PC-9 (cell line): ENCODE measurements at regions not wholly inside any gene's neighbourhood (a gene's known extent, or its start where the extent isn't known, plus 50 kb on each side); places are given as distances from the start of the nearest gene placed in this dataset.
A peak's percentile ranks its signal among the peaks of the same experiment; 100 is the strongest.

Source experiments
- BruUV-seq: library from RNA; stranded (reverse); fragments of 400-500 nt; replicated peaks from 2 replicates; lab custom pipeline; 2021; lab: Mats Ljungman, UMichigan
- CTCF ChIA-PET: fragments of 300-600 bp; sonication (Branson Sonifier 250); formaldehyde crosslinking; loops from one replicate; lab custom pipeline; 2022; ENCODE audit warnings: antibody characterized with exemption; lab: Charles Lee
- POLR2A ChIA-PET: fragments of 300-600 bp; sonication (Branson Sonifier 250); formaldehyde crosslinking; loops from one replicate; lab custom pipeline; 2022; ENCODE audit warnings: antibody characterized with exemption; ENCODE audit not compliant: unreplicated experiment; lab: Charles Lee
- DNase-seq, 2 experiments: peaks; one replicate each; pipeline versions ENCODE4 v3.0.0 to v3.0.0-alpha.2; 2015 to 2022; ENCODE audit warnings: mixed read lengths in 1 of 2
- H2AFZ ChIP-seq: fragments of 200-600 bp; sonication (generic); 2 replicates; pipeline ENCODE4 v1.8.1; 2017; ENCODE audit warnings: antibody characterized with exemption
- H3F3A ChIP-seq: fragments of 200-600 bp; sonication (generic); 2 replicates; pipeline ENCODE4 v1.8.1; 2017; ENCODE audit warnings: antibody characterized with exemption, mild to moderate bottlenecking, low read depth; ENCODE audit not compliant: insufficient read depth
- H3K27ac ChIP-seq: fragments of 200-600 bp; sonication (generic); 2 replicates; pipeline ENCODE4 v1.6.1; 2016; ENCODE audit warnings: mixed run types
- H3K27me3 ChIP-seq: fragments of 200-600 bp; sonication (generic); 2 replicates; pipeline ENCODE4 v1.6.1; 2016; ENCODE audit warnings: low read depth, mixed run types; ENCODE audit not compliant: insufficient read depth
- H3K36me3 ChIP-seq: fragments of 200-600 bp; sonication (generic); 2 replicates; pipeline ENCODE4 v1.6.1; 2016; ENCODE audit warnings: low read depth, mixed run types
- H3K4me1 ChIP-seq: fragments of 200-600 bp; sonication (generic); replicated peaks from 2 replicates; pipeline ENCODE4 v1.6.1; 2016; ENCODE audit warnings: mixed run types; ENCODE audit not compliant: insufficient read depth
- H3K4me2 ChIP-seq: fragments of 200-600 bp; sonication (generic); 2 replicates; pipeline ENCODE4 v1.6.1; 2017; ENCODE audit warnings: mixed run types
- H3K4me3 ChIP-seq: fragments of 200-600 bp; sonication (generic); 2 replicates; pipeline ENCODE4 v1.6.1; 2016; ENCODE audit warnings: mixed run types
- H3K79me2 ChIP-seq: fragments of 200-600 bp; sonication (generic); 2 replicates; pipeline ENCODE4 v1.6.1; 2017; ENCODE audit warnings: low read depth, mixed run types
- H3K9me2 ChIP-seq: fragments of 200-600 bp; sonication (generic); 2 replicates; pipeline ENCODE4 v1.8.1; 2017; ENCODE audit warnings: mild to moderate bottlenecking; ENCODE audit not compliant: insufficient read depth
- H3K9me3 ChIP-seq: fragments of 200-600 bp; sonication (generic); 2 replicates; pipeline ENCODE4 v1.8.1; 2016; ENCODE audit warnings: low read depth; ENCODE audit not compliant: insufficient read depth
- H4K20me1 ChIP-seq: fragments of 200-600 bp; sonication (generic); 2 replicates; pipeline ENCODE4 v1.8.1; 2017; ENCODE audit not compliant: insufficient read depth
- EZH2 ChIP-seq: fragments of 200-600 bp; sonication (generic); IDR thresholded peaks from 2 replicates; pipeline ENCODE4 v1.8.0; 2017; ENCODE audit warnings: antibody characterized with exemption, low read depth
- intact Hi-C: fragments of 100-400 bp; cut with micrococcal nuclease; formaldehyde crosslinking; loops from one replicate; pipeline ENCODE4 v1.10.0; 2022; ENCODE audit not compliant: unreplicated experiment
- TF ChIP-seq, protein P1 (sequence below): fragments of 200-600 bp; sonication (generic); conservative IDR thresholded peaks from 2 replicates; pipeline ENCODE4 v1.6.1; 2017; ENCODE audit warnings: mixed run types, antibody characterized with exemption, mild to moderate bottlenecking, moderate library complexity

GRCh38 chr11:25961539-25961938 is 370.4 kb upstream of the ANO3 start:
- H3F3A ChIP-seq = no peaks in the 10 kb centered on the region
- no peak overlapping the region for H2AFZ ChIP-seq
- no peak for DNase-seq
- POLR2A ChIA-PET = no interaction called here
- H3K4me1 ChIP-seq = no peaks in the 10 kb centered on the region
- CTCF ChIA-PET = no interaction called here
- no peak overlapping the region for H3K27ac ChIP-seq
- no peak overlapping the region for H3K4me3 ChIP-seq
- H3K9me3 ChIP-seq = no peaks in the 10 kb centered on the region
- no TSS peak for BruUV-seq
- H4K20me1 ChIP-seq = no peaks in the 10 kb centered on the region
- H3K79me2 ChIP-seq = no peaks in the 10 kb centered on the region
- intact Hi-C loops = no loop called here
- TF ChIP-seq EZH2 = no peak
- TF ChIP-seq, protein P1, sequence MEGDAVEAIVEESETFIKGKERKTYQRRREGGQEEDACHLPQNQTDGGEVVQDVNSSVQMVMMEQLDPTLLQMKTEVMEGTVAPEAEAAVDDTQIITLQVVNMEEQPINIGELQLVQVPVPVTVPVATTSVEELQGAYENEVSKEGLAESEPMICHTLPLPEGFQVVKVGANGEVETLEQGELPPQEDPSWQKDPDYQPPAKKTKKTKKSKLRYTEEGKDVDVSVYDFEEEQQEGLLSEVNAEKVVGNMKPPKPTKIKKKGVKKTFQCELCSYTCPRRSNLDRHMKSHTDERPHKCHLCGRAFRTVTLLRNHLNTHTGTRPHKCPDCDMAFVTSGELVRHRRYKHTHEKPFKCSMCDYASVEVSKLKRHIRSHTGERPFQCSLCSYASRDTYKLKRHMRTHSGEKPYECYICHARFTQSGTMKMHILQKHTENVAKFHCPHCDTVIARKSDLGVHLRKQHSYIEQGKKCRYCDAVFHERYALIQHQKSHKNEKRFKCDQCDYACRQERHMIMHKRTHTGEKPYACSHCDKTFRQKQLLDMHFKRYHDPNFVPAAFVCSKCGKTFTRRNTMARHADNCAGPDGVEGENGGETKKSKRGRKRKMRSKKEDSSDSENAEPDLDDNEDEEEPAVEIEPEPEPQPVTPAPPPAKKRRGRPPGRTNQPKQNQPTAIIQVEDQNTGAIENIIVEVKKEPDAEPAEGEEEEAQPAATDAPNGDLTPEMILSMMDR = no peak
- no peaks in the 10 kb centered on the region for H3K9me2 ChIP-seq
- H3K4me2 ChIP-seq = no peak overlapping the region
- no peaks in the 10 kb centered on the region for H3K27me3 ChIP-seq
- H3K36me3 ChIP-seq = no peaks in the 10 kb centered on the region

DNA sequence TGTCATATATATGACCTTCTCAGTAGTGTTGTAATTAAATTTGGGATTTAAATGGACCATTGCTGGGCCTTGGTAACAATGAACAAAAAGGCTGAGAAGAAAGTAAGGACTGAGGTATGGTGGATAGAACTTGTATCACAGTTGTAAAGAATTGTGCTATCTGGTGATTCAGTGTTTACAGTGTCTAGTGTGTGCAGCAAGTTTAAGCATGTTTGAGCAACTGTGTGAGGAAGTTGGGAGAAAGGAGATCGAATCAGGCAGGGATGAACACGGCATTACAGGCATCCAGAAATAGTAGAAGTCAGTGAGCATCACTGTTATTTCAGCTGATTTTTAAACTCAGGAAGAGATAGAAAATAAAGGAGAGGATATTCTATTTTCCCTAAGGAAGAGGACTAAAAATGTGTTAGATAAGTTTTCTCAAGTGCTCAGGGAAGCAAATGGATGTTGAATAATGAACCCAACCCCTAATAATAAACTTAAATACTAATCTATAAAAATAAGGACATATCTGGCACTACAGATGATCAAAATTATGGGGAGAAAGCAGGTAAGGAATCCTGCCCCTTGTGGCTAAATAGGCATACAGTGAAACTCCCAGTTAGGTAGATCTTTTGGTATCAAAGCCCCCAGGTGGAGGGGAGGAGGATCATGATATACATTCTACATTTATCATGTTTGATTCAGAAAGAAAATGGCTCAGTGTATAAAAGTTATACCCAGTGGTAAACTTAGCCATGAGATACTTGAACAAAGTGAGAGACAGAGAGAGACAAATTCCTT is 361.0 kb upstream of the ANO3 start:
- no peaks in the 10 kb centered on the region for H3K27me3 ChIP-seq
- no peak overlapping the region for H3K27ac ChIP-seq
- H3K9me2 ChIP-seq = no peaks in the 10 kb centered on the region
- H3K36me3 ChIP-seq = no peaks in the 10 kb centered on the region
- DNase-seq = no peak
- intact Hi-C loops = no loop called here
- no peaks in the 10 kb centered on the region for H3K9me3 ChIP-seq
- no peaks in the 10 kb centered on the region for H3K79me2 ChIP-seq
- no peak overlapping the region for H2AFZ ChIP-seq
- BruUV-seq = no TSS peak
- no peaks in the 10 kb centered on the region for H4K20me1 ChIP-seq
- CTCF ChIA-PET = no interaction called here
- POLR2A ChIA-PET = no interaction called here
- H3K4me3 ChIP-seq = no peak overlapping the region
- no peaks in the 10 kb centered on the region for H3K4me1 ChIP-seq
- H3F3A ChIP-seq = no peaks in the 10 kb centered on the region
- TF ChIP-seq, protein P1 = peak; percentile 53
- TF ChIP-seq EZH2 = no peak
- no peak overlapping the region for H3K4me2 ChIP-seq

DNA sequence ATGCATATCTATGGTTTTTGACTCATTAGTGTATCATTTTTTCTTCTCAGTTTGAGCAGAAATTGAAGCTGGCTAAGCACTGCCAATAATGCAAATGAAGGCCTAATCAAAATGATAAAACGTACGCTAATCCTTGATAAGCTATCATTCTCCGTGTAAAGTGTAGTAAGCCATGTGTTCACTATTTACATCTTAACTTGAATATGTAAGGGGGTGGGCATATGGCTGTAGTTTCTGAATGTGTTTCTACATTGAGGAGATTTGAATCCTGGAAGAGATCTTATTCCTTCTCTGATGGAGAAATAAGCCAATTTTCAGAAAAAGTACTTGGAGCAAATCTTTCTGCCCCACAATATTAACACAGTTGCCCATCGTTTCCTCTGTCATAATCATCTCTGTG is 351.8 kb upstream of the ANO3 start:
- Histone ChIP-seq H3K9me3 (no peaks in the 10 kb centered on the region), H3K4me3 (no peak overlapping the region), H3K9me2 (no peaks in the 10 kb centered on the region), H3K27ac (no peak overlapping the region), H3K4me2 (no peak overlapping the region), H3K79me2 (no peaks in the 10 kb centered on the region), H3K27me3 (no peaks in the 10 kb centered on the region), H3K4me1 (no peaks in the 10 kb centered on the region), H2AFZ (no peak overlapping the region), H3K36me3 (no peaks in the 10 kb centered on the region), H3F3A (no peaks in the 10 kb centered on the region), H4K20me1 (no peaks in the 10 kb centered on the region)
- TF ChIP-seq, protein P1 = no peak
- no peak for TF ChIP-seq EZH2
- ChIA-PET CTCF (no interaction called here), POLR2A (no interaction called here)
- no TSS peak for BruUV-seq
- no peak for DNase-seq
- intact Hi-C loops = loop anchor here (5.0 to 10.0 kb wide), 2 partner anchors 155 to 1507 kb away; no protein-coding TSS in a partner anchor
